ENCODE measurements at regions not wholly inside any gene's neighbourhood (a gene's known extent, or its start where the extent isn't known, plus 50 kb on each side); places are given as distances from the start of the nearest gene placed in this dataset.

- no peaks in the 10 kb centered on the region for H3K79me1 ChIP-seq (ENCODE audit: low read depth in 1 of 2, low read length in 2 of 2)
- no peak overlapping the region for H2BK120ac ChIP-seq (ENCODE audit: low read depth, low read length)
- H3K27ac ChIP-seq (ENCODE audit: insufficient read depth, low read length) = no peak overlapping the region
- H3K27me3 ChIP-seq (ENCODE audit: control insufficient read depth, insufficient read depth, low read length) = no peaks in the 10 kb centered on the region
- no peaks in the 10 kb centered on the region for H3K9me3 ChIP-seq (ENCODE audit: control insufficient read depth, insufficient read depth, low read length)
- ATAC-seq (ENCODE audit: low read depth) (no peak), DNase-seq (no peak)
- dilution Hi-C loops (cut with HindIII; ENCODE audit: low sequenced_read_pairs, unreplicated experiment) (no loop called here), in situ Hi-C loops (cut with MboI; ENCODE audit: low sequenced_read_pairs) (no loop called here), intact Hi-C loops (cut with micrococcal nuclease) (no loop called here)
- no peak overlapping the region for H4K8ac ChIP-seq (ENCODE audit: low read depth in 2 of 2, low read length in 2 of 2)
- no peaks in the 10 kb centered on the region for H3K9me1 ChIP-seq (ENCODE audit: insufficient read depth, low read length)
- H4K91ac ChIP-seq (ENCODE audit: insufficient read depth, low read depth, low read length) = no peak overlapping the region
- H2BK15ac ChIP-seq (ENCODE audit: low read depth, low read length) = no peak overlapping the region
- ChIA-PET CTCF (no interaction called here), POLR2A (ENCODE audit: unreplicated experiment) (no interaction called here)
- no peaks in the 10 kb centered on the region for H3K36me3 ChIP-seq (ENCODE audit: control insufficient read depth, insufficient read depth, low read length)
- no peaks in the 10 kb centered on the region for H4K20me1 ChIP-seq (ENCODE audit: insufficient read depth, low read length)
- H3K4ac ChIP-seq (ENCODE audit: low read depth, low read length) = no peak overlapping the region
- H3K9ac ChIP-seq (ENCODE audit: low read depth, low read length) = no peak overlapping the region
- no peak overlapping the region for H3K56ac ChIP-seq (ENCODE audit: extremely low read depth, insufficient read depth, low read length)
- no peak overlapping the region for H2AFZ ChIP-seq (replicated peaks; ENCODE audit: low read length, poor library complexity)
- H3K23ac ChIP-seq (ENCODE audit: low read depth, low read length) = no peak overlapping the region
- no peak overlapping the region for H2AK5ac ChIP-seq (ENCODE audit: low read depth, low read length)
- H4K5ac ChIP-seq (ENCODE audit: low read depth, low read length) = no peak overlapping the region
- H3K4me2 ChIP-seq (ENCODE audit: low read depth, low read length) = no peak overlapping the region
- H2AK9ac ChIP-seq (replicated peaks; ENCODE audit: low read depth, low read length, poor library complexity) = no peak overlapping the region
- no peak overlapping the region for H2BK5ac ChIP-seq (ENCODE audit: low read depth, low read length, poor library complexity, severe bottlenecking)
- no CpG with 5 or more reads among the region's 3 CpGs for WGBS, 2 experiments (ENCODE audit: extremely low coverage in 2 of 2, insufficient read length in 1 of 2)
- no peak overlapping the region for H3K4me3 ChIP-seq (ENCODE audit: insufficient read depth, low read depth, low read length)
- H2BK20ac ChIP-seq (ENCODE audit: low read depth, low read length) = no peak overlapping the region
- no peaks in the 10 kb centered on the region for H3K4me1 ChIP-seq (ENCODE audit: control insufficient read depth, insufficient read depth, low read length)
- TF ChIP-seq MAFK (IDR thresholded peaks at IDR 0.05; ENCODE audit: low read depth, low read length) (no peak), POLR2A (IDR thresholded peaks at IDR 0.05; ENCODE audit: low read depth, low read length) (no peak), CEBPB (IDR thresholded peaks at IDR 0.05; ENCODE audit: low read depth, low read length) (no peak), MAZ (IDR thresholded peaks at IDR 0.05; ENCODE audit: borderline replicate concordance, low read depth, low read length) (no peak), RFX5 (IDR thresholded peaks at IDR 0.05; ENCODE audit: low read depth, low read length) (no peak), FOS (IDR thresholded peaks at IDR 0.05; ENCODE audit: low read depth, low read length) (no peak), NFE2L2 (IDR thresholded peaks at IDR 0.05; ENCODE audit: low read depth, low read length) (no peak), SMC3 (IDR thresholded peaks at IDR 0.05; ENCODE audit: low read depth, low read length) (no peak), USF2 (IDR thresholded peaks at IDR 0.05; ENCODE audit: low read depth, low read length) (no peak), RAD21 (IDR thresholded peaks at IDR 0.05; ENCODE audit: low read length) (no peak), MXI1 (IDR thresholded peaks at IDR 0.05; ENCODE audit: borderline replicate concordance, low read depth, low read length) (no peak), CTCF (conservative IDR thresholded peaks at IDR 0.05; ENCODE audit: low read depth, low read length) (no peak), CHD1 (IDR thresholded peaks at IDR 0.05; ENCODE audit: low read depth, low read length) (no peak), RCOR1 (IDR thresholded peaks at IDR 0.05; ENCODE audit: insufficient replicate concordance, low read length) (no peak)
- TF ChIP-seq, protein P1, sequence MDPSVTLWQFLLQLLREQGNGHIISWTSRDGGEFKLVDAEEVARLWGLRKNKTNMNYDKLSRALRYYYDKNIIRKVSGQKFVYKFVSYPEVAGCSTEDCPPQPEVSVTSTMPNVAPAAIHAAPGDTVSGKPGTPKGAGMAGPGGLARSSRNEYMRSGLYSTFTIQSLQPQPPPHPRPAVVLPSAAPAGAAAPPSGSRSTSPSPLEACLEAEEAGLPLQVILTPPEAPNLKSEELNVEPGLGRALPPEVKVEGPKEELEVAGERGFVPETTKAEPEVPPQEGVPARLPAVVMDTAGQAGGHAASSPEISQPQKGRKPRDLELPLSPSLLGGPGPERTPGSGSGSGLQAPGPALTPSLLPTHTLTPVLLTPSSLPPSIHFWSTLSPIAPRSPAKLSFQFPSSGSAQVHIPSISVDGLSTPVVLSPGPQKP (IDR thresholded peaks at IDR 0.05; ENCODE audit: borderline replicate concordance, low read depth, low read length) = no peak
- H3K18ac ChIP-seq (ENCODE audit: low read depth, low read length) = no peak overlapping the region
- H3K14ac ChIP-seq (replicated peaks; ENCODE audit: low read depth, low read length) = no peak overlapping the region
- no TSS peak for BruUV-seq (replicated peaks)
These were observed 454.8 kb downstream of the FUT8 start for GRCh38 chr14:65867333-65867732.
